ENCODE measurements at regions not wholly inside any gene's neighbourhood (a gene's known extent, or its start where the extent isn't known, plus 50 kb on each side); places are given as distances from the start of the nearest gene placed in this dataset.

DNA sequence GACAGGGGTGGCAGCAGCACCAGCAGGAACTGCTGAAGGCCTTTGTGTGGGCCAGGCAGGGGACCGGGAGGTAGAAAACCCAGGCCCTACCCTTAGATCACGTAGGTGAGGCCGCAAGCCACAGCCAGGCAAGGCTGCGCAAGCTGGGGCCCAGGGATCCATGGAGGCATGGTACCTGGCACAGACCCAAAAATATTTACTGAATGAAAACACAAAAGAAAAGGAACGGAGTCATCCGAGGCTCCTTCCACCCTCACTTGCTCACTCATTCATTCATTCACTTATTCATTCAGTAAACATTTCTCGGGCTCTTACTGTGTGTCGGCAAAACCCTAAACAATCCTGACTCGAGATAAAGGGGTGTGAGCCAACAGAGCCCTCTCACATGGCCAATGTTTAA, 102.3 kb downstream of the BCOR start:
- no peak for TF ChIP-seq ZNF274 (IDR thresholded peaks at IDR 0.05; ENCODE audit: low read depth, low read length)
- TF ChIP-seq SUZ12 (IDR thresholded peaks at IDR 0.05; ENCODE audit: extremely low read depth, insufficient read depth, insufficient read length) = no peak
- no peak for TF ChIP-seq YY1 (IDR thresholded peaks at IDR 0.05; ENCODE audit: insufficient read depth, insufficient read length)

Data from NT2/D1 (cell line).